ENCODE measurements at regions not wholly inside any gene's neighbourhood (a gene's known extent, or its start where the extent isn't known, plus 50 kb on each side); places are given as distances from the start of the nearest gene placed in this dataset.
A peak's percentile ranks its signal among the peaks of the same experiment; 100 is the strongest.

- no peak overlapping the region for H3K4me3 ChIP-seq (ENCODE audit: low read depth, low read length)
- TF ChIP-seq CTCF (conservative IDR thresholded peaks at IDR 0.05; ENCODE audit: low read depth, low read length) = no peak
- DNase-seq (ENCODE audit: low read depth) = no peak
These were observed 1028.7 kb downstream of the TYW1 start for GRCh38 chr7:68025369-68025768.

- no peak for DNase-seq (ENCODE audit: low read depth)
- no peak overlapping the region for H3K4me3 ChIP-seq (ENCODE audit: low read depth, low read length)
- no peak for TF ChIP-seq CTCF (conservative IDR thresholded peaks at IDR 0.05; ENCODE audit: low read depth, low read length)
These were observed 1033.9 kb downstream of the TYW1 start for GRCh38 chr7:68030530-68030929.

GRCh38 chr7:68031180-68031943 lies 1034.7 kb downstream of the TYW1 start:
- H3K4me3 ChIP-seq (ENCODE audit: low read depth, low read length) = no peak overlapping the region
- TF ChIP-seq CTCF (conservative IDR thresholded peaks at IDR 0.05; ENCODE audit: low read depth, low read length) = no peak
- no peak for DNase-seq (ENCODE audit: low read depth)

GRCh38 chr7:68038621-68039314 lies 1042.1 kb downstream of the TYW1 start:
- no peak for TF ChIP-seq CTCF (conservative IDR thresholded peaks at IDR 0.05; ENCODE audit: low read depth, low read length)
- peak; percentile 33 for DNase-seq (ENCODE audit: low read depth)
- H3K4me3 ChIP-seq (ENCODE audit: low read depth, low read length) = no peak overlapping the region

GRCh38 chr7:68041554-68041953 lies 1044.9 kb downstream of the TYW1 start:
- no peak for DNase-seq (ENCODE audit: low read depth)
- no peak for TF ChIP-seq CTCF (conservative IDR thresholded peaks at IDR 0.05; ENCODE audit: low read depth, low read length)

GRCh38 chr7:68043546-68043945 lies 1046.9 kb downstream of the TYW1 start:
- no peak overlapping the region for H3K4me3 ChIP-seq (ENCODE audit: low read depth, low read length)
- no peak for TF ChIP-seq CTCF (conservative IDR thresholded peaks at IDR 0.05; ENCODE audit: low read depth, low read length)
- no peak for DNase-seq (ENCODE audit: low read depth)

More at GRCh38 chr7:68041554-68041953, 1044.9 kb downstream of the TYW1 start:
- H3K4me3 ChIP-seq (ENCODE audit: low read depth, low read length) = no peak overlapping the region

Measured in epithelial cell of proximal tubule (primary cell).